Common myeloid progenitor, CD34-positive (primary cell): ENCODE measurements at regions not wholly inside any gene's neighbourhood (a gene's known extent, or its start where the extent isn't known, plus 50 kb on each side); places are given as distances from the start of the nearest gene placed in this dataset.

ENCODE experiments used
- CTCF ChIA-PET: fragments of 350-600 bp; sonication (Branson Sonifier 250); formaldehyde crosslinking; loops from one replicate; lab custom pipeline; 2021; ENCODE audit warnings: antibody characterized with exemption; lab: Charles Lee
- POLR2A ChIA-PET: fragments of 350-600 bp; sonication (Branson Sonifier 250); formaldehyde crosslinking; loops from one replicate; lab custom pipeline; 2021; ENCODE audit warnings: antibody characterized with exemption; lab: Charles Lee
- DNase-seq, 3 donors: peaks; one replicate each; pipeline versions ENCODE4 v3.0.0 to v3.0.0-alpha.2; 2013
- H3K27ac ChIP-seq, 2 experiments: 1 replicate in 1 of 2; 2 replicates in 1 of 2; pipeline ENCODE4 v1.7.0; 2013; ENCODE audit warnings: inconsistent platforms in 2 of 2, low read length in 2 of 2, mild to moderate bottlenecking in 2 of 2, low read depth in 1 of 2, moderate library complexity in 1 of 2; ENCODE audit not compliant: severe bottlenecking in 2 of 2, insufficient read depth in 1 of 2, poor library complexity in 1 of 2
- H3K27me3 ChIP-seq, 5 experiments: replicated peaks in 2 of 5; 1 replicate in 3 of 5; 2 replicates in 2 of 5; pipeline versions ENCODE4 v1.6.1 to v1.7.0; 2013; ENCODE audit warnings: low read length in 4 of 5, mild to moderate bottlenecking in 2 of 5, moderate library complexity in 2 of 5, inconsistent platforms in 1 of 5; ENCODE audit not compliant: insufficient read depth in 5 of 5, control insufficient read depth in 4 of 5
- H3K36me3 ChIP-seq, 4 experiments: 1 replicate in 2 of 4; 2 replicates in 2 of 4; pipeline versions ENCODE4 v1.6.1 to v1.7.0; 2013; ENCODE audit warnings: low read length in 3 of 4, control low read depth in 1 of 4, mild to moderate bottlenecking in 1 of 4; ENCODE audit not compliant: control insufficient read depth in 4 of 4, insufficient read depth in 4 of 4
- H3K4me1 ChIP-seq, 4 experiments: 1 replicate in 3 of 4; 2 replicates in 1 of 4; pipeline versions ENCODE4 v1.6.1 to v1.7.1; 2013; ENCODE audit warnings: low read length in 3 of 4, mild to moderate bottlenecking in 3 of 4, control low read depth in 1 of 4, inconsistent platforms in 1 of 4, moderate library complexity in 1 of 4; ENCODE audit not compliant: control insufficient read depth in 4 of 4, insufficient read depth in 4 of 4; ENCODE audit errors: control extremely low read depth in 1 of 4
- H3K4me3 ChIP-seq, 7 experiments: 1 replicate in 4 of 7; 2 replicates in 3 of 7; pipeline versions ENCODE4 v1.5.1 to v1.7.0; 2013; ENCODE audit warnings: mild to moderate bottlenecking in 7 of 7, low read length in 6 of 7, moderate library complexity in 6 of 7, inconsistent platforms in 2 of 7, low read depth in 2 of 7, control low read depth in 1 of 7; ENCODE audit not compliant: insufficient read depth in 4 of 7, control insufficient read depth in 1 of 7; ENCODE audit errors: extremely low read depth in 1 of 7
- H3K9me3 ChIP-seq, 5 experiments: 1 replicate in 4 of 5; 2 replicates in 1 of 5; pipeline versions ENCODE4 v1.6.1 to v1.7.1; 2013; ENCODE audit warnings: low read length in 4 of 5, mild to moderate bottlenecking in 2 of 5, inconsistent platforms in 1 of 5, low read depth in 1 of 5, moderate library complexity in 1 of 5; ENCODE audit not compliant: control insufficient read depth in 4 of 5, insufficient read depth in 2 of 5; ENCODE audit errors: control extremely low read depth in 1 of 5
- WGBS: methylation state at CpG from one replicate; pipeline ENCODE4 v1.1.5; 2013; ENCODE audit not compliant: insufficient coverage; 5-methylcytosine and 5-hydroxymethylcytosine counted together

GRCh38 chr7:85714043-85714578 lies 527.3 kb upstream of the SEMA3D start:
- no CpG with 5 or more reads among the region's 2 CpGs for WGBS
- no peaks in the 10 kb centered on the region for H3K9me3 ChIP-seq

GRCh38 chr7:85713171-85713570 lies 526.3 kb upstream of the SEMA3D start:
- DNase-seq = no peak
- Histone ChIP-seq H3K27ac (no peak overlapping the region), H3K36me3 (no peaks in the 10 kb centered on the region), H3K4me3 (no peak overlapping the region), H3K9me3 (no peaks in the 10 kb centered on the region), H3K4me1 (no peaks in the 10 kb centered on the region), H3K27me3 (no peaks in the 10 kb centered on the region)
- CTCF ChIA-PET = no interaction called here
- 100% methylated on average over 1 of the region's 1 CpG for WGBS
- POLR2A ChIA-PET = no interaction called here

More at GRCh38 chr7:85714043-85714578, 527.3 kb upstream of the SEMA3D start:
- no peak overlapping the region for H3K4me3 ChIP-seq
- ChIA-PET CTCF (no interaction called here), POLR2A (no interaction called here)
- no peaks in the 10 kb centered on the region for H3K36me3 ChIP-seq
- no peaks in the 10 kb centered on the region for H3K27me3 ChIP-seq
- H3K4me1 ChIP-seq = no peaks in the 10 kb centered on the region
- H3K27ac ChIP-seq = no peak overlapping the region
- no peak for DNase-seq

DNA sequence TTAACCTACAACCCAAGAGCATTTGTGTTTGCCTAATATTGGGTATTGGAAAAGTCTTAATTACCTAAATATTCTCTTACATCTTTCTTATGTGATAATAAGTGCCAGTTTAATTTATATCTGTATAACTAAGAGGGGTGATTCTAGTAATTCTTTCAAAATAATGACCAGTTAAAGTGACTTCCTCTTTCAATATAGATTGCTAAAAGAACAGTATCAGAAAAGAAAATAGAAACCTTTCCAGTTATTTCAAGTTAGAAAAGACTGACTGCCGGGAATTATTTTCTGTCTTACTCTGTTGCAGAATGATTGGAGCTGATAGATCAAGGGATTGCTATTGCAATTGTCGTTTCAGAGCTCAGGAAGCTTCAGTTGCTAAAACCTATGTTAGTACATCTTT lies 525.0 kb upstream of the SEMA3D start:
- no peak overlapping the region for H3K27ac ChIP-seq
- WGBS = 67% methylated on average over 1 of the region's 2 CpGs
- H3K4me1 ChIP-seq = no peaks in the 10 kb centered on the region
- no peaks in the 10 kb centered on the region for H3K27me3 ChIP-seq
- CTCF ChIA-PET = no interaction called here
- peak in 2 of 3 donors; percentile 2 to 9 for DNase-seq
- no peaks in the 10 kb centered on the region for H3K9me3 ChIP-seq
- POLR2A ChIA-PET = no interaction called here
- H3K4me3 ChIP-seq = peak overlapping the region in 1 of 7 experiments; percentile 48
- H3K36me3 ChIP-seq = no peaks in the 10 kb centered on the region

- Histone ChIP-seq H3K36me3 (no peaks in the 10 kb centered on the region), H3K27me3 (no peaks in the 10 kb centered on the region), H3K27ac (no peak overlapping the region), H3K9me3 (no peaks in the 10 kb centered on the region), H3K4me1 (no peaks in the 10 kb centered on the region), H3K4me3 (no peak overlapping the region)
- POLR2A ChIA-PET = no interaction called here
- no peak for DNase-seq
- 100% methylated on average over 1 of the region's 2 CpGs for WGBS
- CTCF ChIA-PET = interaction anchor here (0.6 kb wide), 1 partner anchor 12 kb away, joined by 3 read pairs; no protein-coding TSS in a partner anchor
These were observed 524.1 kb upstream of the SEMA3D start for GRCh38 chr7:85710960-85711359.

DNA sequence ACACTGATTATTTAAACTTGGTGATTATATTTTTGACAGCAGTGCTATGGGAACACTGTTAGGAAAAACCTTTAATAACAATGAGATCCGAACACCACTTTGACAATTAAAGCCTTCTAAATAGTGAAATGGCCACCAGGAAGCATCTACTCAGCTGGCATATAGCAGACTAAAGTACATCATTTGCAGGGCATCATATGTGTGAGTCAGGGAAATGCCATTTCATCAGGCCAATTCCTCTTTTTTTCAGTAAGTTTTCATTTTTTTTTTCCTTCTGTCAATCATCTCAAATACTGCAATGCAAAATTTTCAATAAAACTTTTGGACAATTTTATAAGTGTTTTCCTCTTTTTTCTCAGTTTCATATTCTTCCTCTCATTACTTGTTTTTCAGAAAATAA lies 521.4 kb upstream of the SEMA3D start:
- no peaks in the 10 kb centered on the region for H3K36me3 ChIP-seq
- ChIA-PET POLR2A (no interaction called here), CTCF (interaction anchor here (0.5 kb wide), 1 partner anchor 603 kb away, joined by 3 read pairs; no protein-coding TSS in a partner anchor)
- H3K9me3 ChIP-seq = no peaks in the 10 kb centered on the region
- no peaks in the 10 kb centered on the region for H3K4me1 ChIP-seq
- DNase-seq = peak in 2 of 3 donors; percentile 33 to 36
- 100% methylated on average over 1 of the region's 1 CpG for WGBS
- no peak overlapping the region for H3K27ac ChIP-seq
- H3K4me3 ChIP-seq = no peak overlapping the region
- H3K27me3 ChIP-seq = no peaks in the 10 kb centered on the region

- Histone ChIP-seq H3K4me3 (no peak overlapping the region), H3K27ac (no peak overlapping the region), H3K9me3 (no peaks in the 10 kb centered on the region), H3K27me3 (no peaks in the 10 kb centered on the region), H3K4me1 (no peaks in the 10 kb centered on the region), H3K36me3 (no peaks in the 10 kb centered on the region)
- POLR2A ChIA-PET = no interaction called here
- no CpG with 5 or more reads among the region's 2 CpGs for WGBS
- CTCF ChIA-PET = no interaction called here
- no peak for DNase-seq
These were observed 518.2 kb upstream of the SEMA3D start for GRCh38 chr7:85705076-85705475.

DNA sequence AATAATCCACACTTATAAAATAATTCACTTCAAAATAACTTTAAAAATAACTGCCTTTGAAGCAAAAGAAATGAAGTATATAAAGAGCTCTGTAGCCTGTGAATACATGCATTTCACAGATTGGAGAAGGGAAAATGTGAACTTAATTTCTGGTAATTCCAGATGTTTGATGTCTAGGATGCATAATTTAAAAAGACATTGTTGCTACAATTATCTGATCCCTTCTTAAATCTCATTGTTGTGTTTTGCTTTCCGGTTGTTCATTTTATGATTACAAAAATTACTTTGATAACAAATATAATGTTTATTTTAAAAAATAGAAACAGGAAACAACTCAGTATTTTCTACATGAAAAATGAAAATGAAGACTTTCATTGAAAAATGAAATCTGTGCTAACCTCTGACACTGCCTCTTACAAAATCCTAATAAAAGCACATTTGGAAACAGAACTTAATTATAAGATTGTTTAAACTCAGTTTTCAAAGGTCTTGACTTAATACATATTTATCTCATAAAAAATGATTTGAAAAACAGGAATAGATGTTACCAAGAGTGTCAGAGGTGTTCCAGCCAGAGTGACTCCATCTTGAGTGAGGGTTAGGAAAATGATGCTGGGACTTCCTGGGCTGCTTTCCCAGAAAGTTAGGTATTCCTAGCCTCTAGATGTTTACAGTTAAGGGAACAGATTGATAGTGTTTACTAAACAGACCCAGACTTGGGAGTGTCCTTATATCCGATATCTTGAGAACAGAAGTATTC lies 516.6 kb upstream of the SEMA3D start:
- Histone ChIP-seq H3K36me3 (no peaks in the 10 kb centered on the region), H3K27me3 (no peaks in the 10 kb centered on the region), H3K9me3 (no peaks in the 10 kb centered on the region), H3K4me3 (no peak overlapping the region), H3K4me1 (no peaks in the 10 kb centered on the region), H3K27ac (no peak overlapping the region)
- CTCF ChIA-PET = no interaction called here
- POLR2A ChIA-PET = no interaction called here
- WGBS = no CpG with 5 or more reads among the region's 2 CpGs
- DNase-seq = no peak
